ENCODE measurements at regions not wholly inside any gene's neighbourhood (a gene's known extent, or its start where the extent isn't known, plus 50 kb on each side); places are given as distances from the start of the nearest gene placed in this dataset.
"Not testable (repeated sequence)": the region's sequence is repeated elsewhere in the genome, so short reads cannot be mapped to it uniquely, and the experiment has no call there.

DNA sequence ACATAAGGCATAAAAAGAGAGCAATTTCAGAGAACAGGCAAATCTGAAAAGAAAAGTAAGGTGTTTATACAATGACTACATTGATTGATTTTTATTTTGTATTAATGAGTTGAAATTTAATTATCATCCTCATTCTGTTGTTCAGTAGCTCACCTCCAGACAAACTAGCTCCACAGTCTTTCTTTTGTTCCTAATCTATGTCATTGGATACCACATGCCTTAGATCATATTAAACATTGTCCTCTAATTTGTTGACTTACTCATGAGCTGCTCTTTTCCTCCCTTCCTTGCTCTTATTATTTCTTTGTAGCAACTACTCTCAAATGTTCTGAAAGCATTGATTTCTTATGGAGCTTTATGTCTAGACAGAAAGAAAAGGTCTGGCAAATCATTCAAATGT is 185.5 kb upstream of the ZSWIM2 start:
- POLR2A ChIA-PET (ENCODE audit: low non-redundant PET), result no interaction called here
- TF ChIP-seq CTCF (conservative IDR thresholded peaks at IDR 0.05; ENCODE audit: low read depth), result no peak
- no peak overlapping the region for H3K27ac ChIP-seq
- CTCF ChIA-PET, result no interaction called here
- no peak for DNase-seq (ENCODE audit: low spot score)

- CTCF ChIA-PET, result no interaction called here
- TF ChIP-seq CTCF (conservative IDR thresholded peaks at IDR 0.05; ENCODE audit: low read depth), result no peak
- POLR2A ChIA-PET (ENCODE audit: low non-redundant PET), result no interaction called here
- DNase-seq (ENCODE audit: low spot score), result no peak
- H3K27ac ChIP-seq, result no peak overlapping the region
These were observed 175.8 kb upstream of the ZSWIM2 start for GRCh38 chr2:187024739-187025138.

- DNase-seq (ENCODE audit: low spot score); POLR2A ChIA-PET (ENCODE audit: low non-redundant PET); H3K27ac ChIP-seq; CTCF ChIA-PET: not testable (repeated sequence)
These were observed 175.0 kb upstream of the ZSWIM2 start for GRCh38 chr2:187023996-187024395.

DNA sequence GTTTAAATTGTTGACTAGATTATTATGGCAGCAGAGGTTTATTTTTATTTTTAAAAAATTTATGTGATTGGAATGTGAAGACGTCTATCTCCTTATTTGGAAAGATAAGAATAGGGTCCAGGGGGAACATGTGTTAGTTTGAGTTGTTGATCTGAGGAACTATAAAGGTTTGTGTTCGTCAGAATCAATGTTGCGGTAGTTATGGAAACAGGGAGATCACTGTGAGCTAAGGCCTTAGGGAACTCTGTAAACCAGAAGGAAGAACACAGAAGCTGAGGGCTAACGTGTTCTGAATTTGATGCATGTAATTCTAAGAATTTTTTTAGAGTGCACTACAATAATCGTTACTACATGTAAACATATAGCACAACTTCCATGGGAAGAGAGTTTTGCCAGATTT is 168.5 kb upstream of the ZSWIM2 start:
- no peak for TF ChIP-seq CTCF (conservative IDR thresholded peaks at IDR 0.05; ENCODE audit: low read depth)
- DNase-seq (ENCODE audit: low spot score), result no peak
- POLR2A ChIA-PET (ENCODE audit: low non-redundant PET), result no interaction called here
- H3K27ac ChIP-seq, result no peak overlapping the region
- CTCF ChIA-PET, result no interaction called here

- DNase-seq (ENCODE audit: low spot score), result no peak
- ChIA-PET POLR2A (ENCODE audit: low non-redundant PET) (no interaction called here), CTCF (no interaction called here)
- TF ChIP-seq CTCF (conservative IDR thresholded peaks at IDR 0.05; ENCODE audit: low read depth), result no peak
- no peak overlapping the region for H3K27ac ChIP-seq
These were observed 164.1 kb upstream of the ZSWIM2 start for GRCh38 chr2:187013058-187013457.

DNA sequence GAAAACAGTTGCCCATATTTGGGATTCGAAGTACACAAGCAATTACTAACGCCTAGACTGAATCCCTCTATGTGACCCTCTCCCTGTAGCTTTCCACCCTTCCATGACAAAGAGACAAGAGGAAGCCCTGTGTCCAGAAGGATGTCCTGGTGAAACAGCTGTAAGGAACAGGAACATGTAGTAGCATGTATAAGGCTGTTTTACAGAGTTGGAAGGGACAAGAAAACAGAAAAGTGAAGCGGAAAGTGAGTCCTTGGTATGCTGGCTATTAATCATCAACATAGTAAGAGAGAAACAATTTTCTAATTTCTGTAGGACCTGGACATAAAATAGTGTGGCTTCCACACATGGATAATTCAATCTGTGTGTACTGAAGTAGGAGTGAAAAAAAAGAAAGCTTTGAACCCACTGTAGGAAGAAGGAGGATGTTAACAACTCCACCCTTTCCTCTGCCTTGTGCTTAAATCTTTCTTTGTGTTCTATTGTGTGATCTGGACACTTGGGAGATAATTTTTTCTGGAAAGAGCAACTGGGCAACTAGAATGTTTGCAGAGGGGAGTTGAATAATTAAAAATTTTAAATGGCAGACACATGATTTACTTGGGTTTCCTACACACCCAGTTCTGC is 162.3 kb upstream of the ZSWIM2 start:
- POLR2A ChIA-PET (ENCODE audit: low non-redundant PET), result no interaction called here

More for the DNA sequence above, 162.3 kb upstream of the ZSWIM2 start:
- DNase-seq (ENCODE audit: low spot score), result no peak
- CTCF ChIA-PET, result interaction anchor here (0.6 kb wide), 1 partner anchor 23 kb away, joined by 3 read pairs; no protein-coding TSS in a partner anchor
- no peak for TF ChIP-seq CTCF (conservative IDR thresholded peaks at IDR 0.05; ENCODE audit: low read depth)
- H3K27ac ChIP-seq, result no peak overlapping the region

Data from RWPE1 (cell line).